ENCODE measurements at regions not wholly inside any gene's neighbourhood (a gene's known extent, or its start where the extent isn't known, plus 50 kb on each side); places are given as distances from the start of the nearest gene placed in this dataset.
"Not testable (repeated sequence)": the region's sequence is repeated elsewhere in the genome, so short reads cannot be mapped to it uniquely, and the experiment has no call there.

DNA sequence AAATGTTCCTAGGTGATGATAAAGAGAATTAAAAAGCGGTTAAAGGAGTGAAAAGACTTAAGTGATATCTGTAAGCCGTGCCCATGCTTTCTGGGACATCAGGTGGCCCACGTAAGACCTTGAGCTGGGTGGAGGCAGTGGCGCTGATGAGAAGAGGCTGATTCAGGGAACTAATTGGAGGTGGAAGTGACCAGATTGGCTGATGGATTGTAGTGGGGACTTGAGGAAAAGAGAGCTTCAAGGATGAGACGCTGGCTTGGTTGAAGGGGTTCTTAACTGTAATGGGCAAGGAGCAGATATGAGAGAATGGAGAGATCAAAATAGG, 69.1 kb upstream of the EP300 start:
- DNase-seq (ENCODE audit: low read depth), result no peak

DNA sequence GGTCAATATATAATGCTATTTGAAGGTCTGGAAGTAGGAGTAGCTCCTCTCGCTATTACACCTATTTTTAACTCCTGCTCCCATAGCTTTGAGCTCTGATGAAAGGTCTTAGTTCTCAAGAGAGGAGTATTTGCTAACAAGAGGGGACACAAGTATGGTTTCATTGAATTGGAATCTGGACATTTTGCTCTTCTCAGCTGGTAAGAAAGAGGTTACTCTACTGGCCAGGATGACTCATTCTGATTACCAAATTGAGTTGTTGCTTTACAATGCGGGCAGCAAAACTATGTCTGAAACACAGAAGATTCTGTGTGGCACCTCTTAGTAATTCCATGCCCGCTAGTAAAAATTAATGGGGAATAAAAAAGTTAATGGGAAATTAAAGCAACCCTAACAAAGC, 63.6 kb upstream of the EP300 start:
- DNase-seq (ENCODE audit: low read depth), result peak; percentile 88

GRCh38 chr22:41030891-41031290, 61.5 kb upstream of the EP300 start:
- peak; percentile 62 for DNase-seq (ENCODE audit: low read depth)

GRCh38 chr22:41034706-41035105, 57.7 kb upstream of the EP300 start:
- DNase-seq (ENCODE audit: low read depth), result no peak

DNA sequence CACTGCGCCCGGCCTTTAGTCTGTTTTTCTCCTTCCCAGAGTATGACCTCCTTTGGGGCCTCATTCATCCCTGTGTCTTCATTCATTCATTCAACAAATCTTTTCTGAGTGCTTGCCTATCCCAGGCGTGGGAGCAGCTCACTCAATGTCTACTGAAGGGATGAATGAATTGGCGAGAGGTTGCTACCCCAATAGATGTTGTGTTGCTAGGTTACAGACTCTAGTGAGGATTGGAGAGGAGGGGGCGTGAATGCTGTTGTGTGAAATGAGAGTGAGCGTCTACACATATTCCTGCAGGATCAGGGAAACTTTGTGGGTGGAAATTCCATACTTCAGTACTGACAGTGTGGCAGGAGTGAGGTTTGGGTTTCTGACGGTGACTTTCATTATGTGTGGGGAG, 55.5 kb upstream of the EP300 start:
- DNase-seq (ENCODE audit: low read depth), result no peak

- DNase-seq (ENCODE audit: low read depth), result no peak
These were observed 53.7 kb upstream of the EP300 start for GRCh38 chr22:41038732-41039131.

DNA sequence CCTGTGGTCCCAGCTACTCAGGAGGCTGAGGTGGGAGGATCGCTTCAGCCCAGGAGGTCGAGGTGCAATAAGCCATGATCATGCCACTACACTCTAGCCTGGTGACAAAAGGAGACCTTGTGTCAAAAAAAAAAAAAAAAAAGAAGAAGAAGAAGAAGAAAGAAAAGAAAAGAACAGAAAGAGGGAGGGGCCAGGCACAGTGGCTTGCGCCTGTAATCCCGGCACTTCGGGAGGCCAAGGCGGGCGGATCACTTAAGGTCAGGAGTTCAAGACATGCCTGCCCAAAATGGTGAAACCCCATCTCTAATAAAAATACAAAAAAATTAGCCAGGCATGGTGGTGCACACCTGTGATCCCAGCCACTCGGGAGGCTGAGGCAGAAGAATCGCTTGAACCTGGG, 52.8 kb upstream of the EP300 start:
- DNase-seq (ENCODE audit: low read depth), result not testable (repeated sequence)

DNA sequence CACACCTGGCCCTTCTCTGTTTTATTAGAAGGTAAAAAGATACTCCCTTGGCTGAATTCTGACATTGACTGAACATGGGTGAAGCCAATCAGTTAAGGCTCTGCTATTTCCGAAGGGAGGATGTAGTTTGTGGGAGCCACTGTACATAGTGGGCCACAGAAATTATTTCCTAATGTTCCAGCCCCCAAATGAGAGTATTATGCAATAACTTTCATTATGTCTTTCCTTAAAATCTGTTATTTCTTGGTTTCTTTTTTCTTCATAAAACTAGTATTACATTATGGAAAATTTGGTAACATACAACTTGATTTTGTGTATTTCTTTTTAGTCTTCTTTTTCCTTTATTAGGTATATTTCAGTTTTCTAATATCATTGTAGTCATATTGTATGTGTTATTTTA, 51.9 kb upstream of the EP300 start:
- DNase-seq (ENCODE audit: low read depth), result no peak

GRCh38 chr22:41041532-41041931, 50.9 kb upstream of the EP300 start:
- no peak for DNase-seq (ENCODE audit: low read depth)
